ENCODE measurements at regions not wholly inside any gene's neighbourhood (a gene's known extent, or its start where the extent isn't known, plus 50 kb on each side); places are given as distances from the start of the nearest gene placed in this dataset.
"Not testable (repeated sequence)": the region's sequence is repeated elsewhere in the genome, so short reads cannot be mapped to it uniquely, and the experiment has no call there.

GRCh38 chr3:3998140-3998922 lies 199.1 kb downstream of the LRRN1 start:
- 36 to 45% (median 38%) methylated on average over 5 of the region's 5 CpGs for WGBS, 3 donors
- DNase-seq = no peak
- intact Hi-C loops (cut with DNase I) = loop anchor here in 1 of 2 donors (5.0 kb wide), 1 partner anchor 796 kb away; no protein-coding TSS in a partner anchor
- ATAC-seq = peak in 2 of 4 donors; percentile 42 to 49
- H3K4me3 ChIP-seq = no peak overlapping the region
- no peaks in the 10 kb centered on the region for H3K27me3 ChIP-seq (ENCODE audit: insufficient read depth in 3 of 3, low read length in 2 of 3)
- no peaks in the 10 kb centered on the region for H3K4me1 ChIP-seq
- no peaks in the 10 kb centered on the region for H3K36me3 ChIP-seq (ENCODE audit: insufficient read depth in 1 of 2, low read depth in 1 of 2)
- H3K27ac ChIP-seq = no peak overlapping the region
- peaks cover 5% of the 10 kb centered on the region for H3K9me3 ChIP-seq
- peak; percentile 55 for TF ChIP-seq CTCF (IDR thresholded peaks at IDR 0.05)

GRCh38 chr3:3999340-3999739 lies 200.1 kb downstream of the LRRN1 start:
- not testable (repeated sequence) for ATAC-seq; H3K9me3 ChIP-seq; DNase-seq; H3K27me3 ChIP-seq (ENCODE audit: insufficient read depth in 3 of 3, low read length in 2 of 3); H3K4me3 ChIP-seq; H3K27ac ChIP-seq; H3K36me3 ChIP-seq (ENCODE audit: insufficient read depth in 1 of 2, low read depth in 1 of 2); H3K4me1 ChIP-seq
- intact Hi-C loops (cut with DNase I) = loop anchor here in 1 of 2 donors (5.0 kb wide), 1 partner anchor 797 kb away; no protein-coding TSS in a partner anchor

GRCh38 chr3:4001976-4002375 lies 202.7 kb downstream of the LRRN1 start:
- H3K36me3 ChIP-seq (ENCODE audit: insufficient read depth in 1 of 2, low read depth in 1 of 2) = no peaks in the 10 kb centered on the region
- H3K4me3 ChIP-seq = no peak overlapping the region
- DNase-seq (no peak), ATAC-seq (no peak)
- no peak for TF ChIP-seq CTCF (IDR thresholded peaks at IDR 0.05)
- H3K4me1 ChIP-seq = no peaks in the 10 kb centered on the region
- peaks cover 5% of the 10 kb centered on the region for H3K9me3 ChIP-seq
- no peaks in the 10 kb centered on the region for H3K27me3 ChIP-seq (ENCODE audit: insufficient read depth in 3 of 3, low read length in 2 of 3)
- intact Hi-C loops (cut with DNase I) = no loop called here
- H3K27ac ChIP-seq = no peak overlapping the region

GRCh38 chr3:4006288-4006687 lies 207.1 kb downstream of the LRRN1 start:
- Histone ChIP-seq H3K27me3 (ENCODE audit: insufficient read depth in 3 of 3, low read length in 2 of 3) (no peaks in the 10 kb centered on the region), H3K36me3 (ENCODE audit: insufficient read depth in 1 of 2, low read depth in 1 of 2) (no peaks in the 10 kb centered on the region), H3K4me1 (no peaks in the 10 kb centered on the region), H3K27ac (no peak overlapping the region), H3K9me3 (no peaks in the 10 kb centered on the region), H3K4me3 (no peak overlapping the region)
- WGBS, 3 donors = 45 to 54% (median 47%) methylated on average over 2 of the region's 2 CpGs
- intact Hi-C loops (cut with DNase I) = no loop called here
- TF ChIP-seq CTCF (IDR thresholded peaks at IDR 0.05) = no peak
- DNase-seq (no peak), ATAC-seq (no peak)

GRCh38 chr3:4008205-4008604 lies 209.0 kb downstream of the LRRN1 start:
- WGBS, 3 donors = 58 to 80% (median 59%) methylated on average over 2 of the region's 2 CpGs
- Histone ChIP-seq H3K4me3 (no peak overlapping the region), H3K27me3 (ENCODE audit: insufficient read depth in 3 of 3, low read length in 2 of 3) (no peaks in the 10 kb centered on the region), H3K9me3 (no peaks in the 10 kb centered on the region), H3K36me3 (ENCODE audit: insufficient read depth in 1 of 2, low read depth in 1 of 2) (no peaks in the 10 kb centered on the region), H3K4me1 (no peaks in the 10 kb centered on the region), H3K27ac (no peak overlapping the region)
- intact Hi-C loops (cut with DNase I) = no loop called here
- DNase-seq (no peak), ATAC-seq (no peak)
- TF ChIP-seq CTCF (IDR thresholded peaks at IDR 0.05) = no peak
